ENCODE measurements at regions not wholly inside any gene's neighbourhood (a gene's known extent, or its start where the extent isn't known, plus 50 kb on each side); places are given as distances from the start of the nearest gene placed in this dataset.

GRCh38 chr2:181114021-181114420 lies 133.6 kb downstream of the UBE2E3 start:
- H3K9me3 ChIP-seq: no peaks in the 10 kb centered on the region
- no peak for TF ChIP-seq CTCF (IDR thresholded peaks at IDR 0.05)
- no peak for ATAC-seq
- no peaks in the 10 kb centered on the region for H3K4me1 ChIP-seq (ENCODE audit: low read depth)
- no peaks in the 10 kb centered on the region for H3K36me3 ChIP-seq (ENCODE audit: low read depth)
- DNase-seq: no peak
- no peak overlapping the region for H3K4me3 ChIP-seq
- intact Hi-C loops (cut with DNase I, micrococcal nuclease): no loop called here

- DNase-seq (no peak), ATAC-seq (no peak)
- intact Hi-C loops (cut with DNase I, micrococcal nuclease): no loop called here
- Histone ChIP-seq H3K9me3 (no peaks in the 10 kb centered on the region), H3K4me1 (ENCODE audit: low read depth) (no peaks in the 10 kb centered on the region), H3K4me3 (no peak overlapping the region), H3K36me3 (ENCODE audit: low read depth) (no peaks in the 10 kb centered on the region)
- no peak for TF ChIP-seq CTCF (IDR thresholded peaks at IDR 0.05)
Measured at GRCh38 chr2:181116261-181116660, 135.9 kb downstream of the UBE2E3 start.

GRCh38 chr2:181117206-181117925 lies 137.0 kb downstream of the UBE2E3 start:
- TF ChIP-seq CTCF (IDR thresholded peaks at IDR 0.05): no peak
- H3K4me3 ChIP-seq: no peak overlapping the region
- no peak for ATAC-seq
- DNase-seq: no peak
- H3K9me3 ChIP-seq: no peaks in the 10 kb centered on the region
- H3K36me3 ChIP-seq (ENCODE audit: low read depth): no peaks in the 10 kb centered on the region
- no peaks in the 10 kb centered on the region for H3K4me1 ChIP-seq (ENCODE audit: low read depth)
- intact Hi-C loops (cut with DNase I, micrococcal nuclease): no loop called here

- intact Hi-C loops (cut with DNase I, micrococcal nuclease): no loop called here
- H3K4me3 ChIP-seq: no peak overlapping the region
- DNase-seq: no peak
- no peaks in the 10 kb centered on the region for H3K36me3 ChIP-seq (ENCODE audit: low read depth)
- no peak for ATAC-seq
- TF ChIP-seq CTCF (IDR thresholded peaks at IDR 0.05): no peak
- no peaks in the 10 kb centered on the region for H3K9me3 ChIP-seq
- no peaks in the 10 kb centered on the region for H3K4me1 ChIP-seq (ENCODE audit: low read depth)
Measured at GRCh38 chr2:181120625-181121024, 140.2 kb downstream of the UBE2E3 start.

GRCh38 chr2:181121996-181122395 lies 141.6 kb downstream of the UBE2E3 start:
- H3K4me1 ChIP-seq (ENCODE audit: low read depth): no peaks in the 10 kb centered on the region
- H3K4me3 ChIP-seq: no peak overlapping the region
- H3K9me3 ChIP-seq: no peaks in the 10 kb centered on the region
- no peak for DNase-seq
- ATAC-seq: no peak
- intact Hi-C loops (cut with DNase I, micrococcal nuclease): no loop called here
- no peaks in the 10 kb centered on the region for H3K36me3 ChIP-seq (ENCODE audit: low read depth)
- no peak for TF ChIP-seq CTCF (IDR thresholded peaks at IDR 0.05)

GRCh38 chr2:181122601-181123000 lies 142.2 kb downstream of the UBE2E3 start:
- no peak for TF ChIP-seq CTCF (IDR thresholded peaks at IDR 0.05)

More at GRCh38 chr2:181122601-181123000, 142.2 kb downstream of the UBE2E3 start:
- Histone ChIP-seq H3K4me3 (no peak overlapping the region), H3K4me1 (ENCODE audit: low read depth) (no peaks in the 10 kb centered on the region), H3K9me3 (no peaks in the 10 kb centered on the region), H3K36me3 (ENCODE audit: low read depth) (no peaks in the 10 kb centered on the region)
- DNase-seq (no peak), ATAC-seq (no peak)
- intact Hi-C loops (cut with DNase I, micrococcal nuclease): no loop called here

All from mucosa of descending colon (tissue), 3 donors.